ENCODE measurements at regions not wholly inside any gene's neighbourhood (a gene's known extent, or its start where the extent isn't known, plus 50 kb on each side); places are given as distances from the start of the nearest gene placed in this dataset.

DNA sequence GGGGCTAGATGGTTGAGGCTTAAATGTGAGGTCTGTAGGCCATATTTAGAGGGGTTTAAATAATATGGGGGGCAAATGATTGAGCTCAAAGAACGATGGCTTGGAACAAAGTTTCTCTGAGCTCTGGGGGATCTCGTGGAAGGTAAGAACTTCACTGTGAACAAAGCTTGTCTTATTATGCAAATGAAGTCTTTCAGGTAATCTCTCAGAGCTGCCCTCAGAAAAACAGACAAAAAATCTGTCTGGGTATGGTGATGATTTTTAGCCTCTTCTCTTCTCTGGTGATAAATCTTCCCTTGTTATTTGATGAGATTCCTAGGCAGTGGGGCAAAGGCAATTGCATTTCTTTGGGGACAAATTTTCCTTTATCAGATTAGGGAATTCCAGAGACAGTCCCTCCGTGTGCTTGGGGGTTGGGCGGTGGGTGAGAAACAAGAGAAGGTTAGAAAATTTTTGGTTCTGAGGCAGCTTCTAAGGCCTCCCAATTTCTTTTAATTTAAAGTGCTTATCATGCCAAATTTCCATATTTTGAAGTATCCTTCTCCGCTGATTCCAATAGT is 760.4 kb downstream of the TSN start:
- no peak for DNase-seq (ENCODE audit: low read depth in 4 of 4, low spot score in 2 of 4)

DNA sequence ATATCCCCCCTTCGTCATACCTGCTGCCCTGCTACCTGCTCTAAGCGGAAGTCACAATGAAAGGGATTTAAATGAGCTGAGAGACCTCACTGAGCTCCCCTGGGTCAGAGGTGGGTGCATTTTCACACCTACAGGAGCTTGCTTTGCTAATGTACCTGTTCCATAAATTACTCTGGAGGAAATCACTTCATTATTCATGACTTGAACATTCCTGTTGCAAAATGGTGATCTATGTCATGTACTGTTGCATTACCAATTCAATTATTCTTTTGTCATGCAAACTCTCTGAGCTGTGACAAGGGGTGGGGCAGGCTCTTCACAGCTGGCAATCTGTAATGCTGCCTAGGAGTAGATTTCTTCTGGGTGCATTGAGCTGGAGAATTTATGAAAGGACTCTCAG is 761.3 kb downstream of the TSN start:
- no peak for DNase-seq (ENCODE audit: low read depth in 4 of 4, low spot score in 2 of 4)

DNA sequence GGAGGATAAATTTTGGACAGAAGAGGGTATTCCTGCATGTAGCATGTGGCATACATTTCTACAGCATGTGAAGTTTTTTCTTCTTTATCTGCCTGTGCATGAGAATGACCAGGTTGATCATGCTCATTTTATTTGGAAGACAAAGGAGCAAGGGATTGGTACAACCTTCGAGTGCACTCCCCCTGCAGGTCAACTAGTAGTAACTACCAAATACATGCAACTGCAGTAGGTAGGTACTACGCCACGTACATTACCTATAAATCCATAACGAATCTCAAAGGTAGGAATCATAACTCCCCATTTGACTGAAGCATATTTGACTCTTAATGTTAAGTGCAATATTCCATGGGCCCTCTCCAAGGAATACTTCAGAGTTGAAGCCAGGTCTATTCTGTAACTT is 763.9 kb downstream of the TSN start:
- no peak for DNase-seq (ENCODE audit: low read depth in 4 of 4, low spot score in 2 of 4)

DNA sequence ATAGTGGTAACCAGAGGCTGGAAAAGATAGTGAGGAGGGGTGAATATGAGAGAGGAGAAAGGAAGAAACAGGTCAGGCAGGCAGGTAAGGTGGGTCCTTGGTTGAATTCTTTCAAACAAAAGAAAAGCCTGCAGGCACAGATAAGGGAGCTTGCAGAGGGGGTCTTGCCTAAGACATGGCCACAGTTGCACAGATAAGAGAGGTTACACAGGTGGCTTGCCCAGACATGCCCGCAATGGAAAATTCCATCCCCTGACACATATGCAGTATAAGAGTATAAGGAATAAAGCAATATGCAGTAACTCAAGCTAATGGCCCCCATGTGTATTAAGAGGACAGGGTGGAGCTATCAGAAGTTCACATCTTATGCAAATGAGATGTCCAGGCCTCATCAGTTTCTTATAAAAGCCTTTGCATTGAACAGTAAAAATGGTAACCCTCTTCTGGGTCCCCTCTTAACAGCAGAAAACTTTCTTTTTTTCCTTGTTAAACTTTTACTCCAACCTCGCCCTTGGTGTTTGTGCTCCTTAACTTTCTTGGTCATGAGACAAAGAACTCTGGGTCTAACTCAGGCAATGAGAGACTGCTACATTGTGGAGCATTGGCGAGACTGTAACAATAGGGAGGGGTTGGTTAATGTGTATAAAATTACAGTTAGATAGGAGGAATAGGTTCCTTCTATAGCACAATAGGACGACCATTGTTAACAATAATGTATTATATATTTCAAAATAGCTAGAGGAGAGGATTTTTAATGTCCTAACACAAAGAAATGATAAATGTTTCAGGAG is 764.6 kb downstream of the TSN start:
- DNase-seq (ENCODE audit: low read depth in 4 of 4, low spot score in 2 of 4), result no peak

DNA sequence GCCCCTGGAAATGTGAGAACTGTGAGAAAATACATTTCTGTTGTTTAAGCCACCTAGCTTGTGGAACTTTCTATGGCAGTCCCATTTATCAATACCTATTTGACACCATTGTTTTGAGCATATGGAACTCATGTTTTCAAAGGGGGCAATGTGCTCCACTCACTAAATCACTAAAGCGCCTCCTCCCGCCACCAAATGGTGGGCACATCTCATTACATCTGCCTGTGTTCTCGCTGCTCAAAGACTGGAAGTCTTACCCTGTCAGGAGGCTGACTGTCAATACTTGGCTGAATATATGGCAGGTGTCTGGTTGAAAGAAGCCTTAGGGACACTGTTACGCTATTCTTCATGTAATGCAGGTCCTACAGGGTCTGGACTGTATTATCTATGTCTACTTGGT is 767.7 kb downstream of the TSN start:
- no peak for DNase-seq (ENCODE audit: low read depth in 4 of 4, low spot score in 2 of 4)

DNA sequence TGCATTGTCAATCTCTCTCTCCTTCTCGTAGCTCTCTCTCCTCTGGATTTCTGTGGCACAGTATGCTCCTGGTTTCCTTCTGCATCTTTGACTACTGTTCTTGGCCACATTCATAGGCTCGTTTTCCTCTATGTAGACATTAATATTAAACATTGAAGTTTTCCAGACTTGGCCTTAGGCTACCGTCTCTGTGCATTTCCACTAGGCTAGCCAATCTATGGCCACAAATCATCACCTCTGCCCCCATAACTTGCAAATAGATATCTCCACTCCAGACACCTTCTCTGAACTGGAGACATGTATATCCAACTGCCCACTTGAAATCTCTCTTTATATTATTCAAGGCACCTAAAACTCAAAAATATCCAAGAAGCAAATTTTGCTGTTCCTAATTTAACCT is 768.5 kb downstream of the TSN start:
- DNase-seq (ENCODE audit: low read depth in 4 of 4, low spot score in 2 of 4), result no peak

DNA sequence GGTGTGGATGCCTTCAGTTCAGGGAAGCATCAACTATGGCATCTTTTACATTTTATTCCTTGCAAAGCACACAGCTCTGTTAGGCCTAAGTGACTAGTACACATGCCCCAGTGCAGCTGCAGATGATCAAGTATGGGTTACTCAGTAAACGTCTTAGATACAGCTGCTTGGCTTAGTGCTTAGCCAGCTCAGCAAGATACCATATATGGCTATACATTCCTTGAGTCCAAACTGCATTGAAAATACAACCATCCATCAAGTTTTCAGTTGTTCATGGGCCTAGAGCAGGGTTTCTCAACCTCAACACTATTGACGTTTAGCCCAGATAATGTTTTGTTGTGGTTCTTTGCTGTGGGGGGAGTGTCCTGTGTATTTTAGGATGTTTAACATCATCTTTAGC is 769.9 kb downstream of the TSN start:
- DNase-seq (ENCODE audit: low read depth in 4 of 4, low spot score in 2 of 4), result no peak

DNA sequence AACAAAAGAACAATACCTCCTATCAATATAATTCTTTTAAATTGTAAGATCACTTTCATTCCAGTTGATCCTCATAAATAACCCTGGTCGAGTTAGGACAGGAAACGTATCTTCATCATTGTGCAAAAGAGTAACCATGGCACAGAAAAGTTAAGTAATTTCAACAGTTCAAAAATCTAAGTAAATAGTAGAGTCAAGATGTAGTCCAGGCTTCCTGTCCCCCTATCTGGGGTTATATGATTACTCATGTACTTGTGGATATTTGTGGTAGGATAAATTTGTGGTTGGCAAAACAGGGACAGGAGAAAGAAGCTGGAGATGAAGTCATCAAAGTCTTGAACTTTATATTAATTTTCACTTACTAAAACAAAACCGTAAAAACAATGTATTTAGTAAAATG is 772.6 kb downstream of the TSN start:
- no peak for DNase-seq (ENCODE audit: low read depth in 4 of 4, low spot score in 2 of 4)

DNA sequence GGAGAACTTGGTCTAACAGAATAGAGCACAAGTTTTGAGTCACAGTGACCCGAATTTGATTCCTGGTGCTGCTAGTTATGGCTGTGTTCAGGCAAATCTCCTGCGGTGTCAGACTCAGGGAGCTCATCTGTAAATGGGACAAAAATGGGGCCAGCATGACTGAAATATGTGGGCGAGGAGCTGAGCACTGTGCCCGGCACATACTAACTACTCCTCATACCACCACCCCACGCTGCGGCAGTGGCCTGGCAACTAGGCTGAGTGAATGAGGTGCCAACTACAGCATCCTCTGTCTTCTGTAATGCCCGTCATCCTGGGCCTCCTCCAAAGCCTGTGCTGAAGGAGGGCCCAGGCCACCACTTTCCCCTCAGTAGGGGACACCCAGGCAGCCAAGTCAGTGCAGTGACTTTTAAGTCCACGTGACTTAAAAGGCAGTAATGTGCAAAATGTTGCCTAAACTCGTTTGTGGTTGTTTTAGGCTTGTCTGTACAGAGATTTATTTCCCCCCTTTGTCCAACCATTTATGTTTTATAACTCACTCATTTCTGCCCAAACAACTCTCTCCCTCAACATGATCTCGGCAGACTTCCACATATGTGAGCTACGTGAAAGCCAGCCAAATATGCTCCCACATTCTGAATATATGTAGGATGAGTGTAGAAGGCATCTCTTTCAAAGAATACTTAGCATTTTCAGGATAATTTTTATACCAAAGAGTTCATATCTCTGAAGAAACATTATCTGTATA is 773.7 kb downstream of the TSN start:
- DNase-seq (ENCODE audit: low read depth in 4 of 4, low spot score in 2 of 4), result no peak

DNA sequence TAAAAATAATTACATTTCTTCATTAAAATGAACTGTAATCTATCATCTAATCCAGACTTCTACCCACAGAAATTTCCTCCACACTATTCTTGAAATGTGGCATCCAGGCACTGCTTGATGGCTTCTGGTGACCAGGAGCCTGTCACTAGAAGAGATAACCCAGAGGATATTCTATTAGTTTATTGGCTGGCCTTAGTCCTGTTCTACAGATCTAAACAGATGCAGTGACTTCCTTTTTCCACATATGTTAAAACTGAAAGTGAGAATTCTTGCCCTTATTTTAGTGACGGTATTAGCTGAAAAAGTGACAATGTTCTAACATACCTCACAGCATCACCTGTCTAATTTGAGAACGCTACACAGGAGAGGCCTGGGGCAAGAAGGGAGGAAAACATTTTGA is 775.4 kb downstream of the TSN start:
- DNase-seq (ENCODE audit: low read depth in 4 of 4, low spot score in 2 of 4), result no peak

DNA sequence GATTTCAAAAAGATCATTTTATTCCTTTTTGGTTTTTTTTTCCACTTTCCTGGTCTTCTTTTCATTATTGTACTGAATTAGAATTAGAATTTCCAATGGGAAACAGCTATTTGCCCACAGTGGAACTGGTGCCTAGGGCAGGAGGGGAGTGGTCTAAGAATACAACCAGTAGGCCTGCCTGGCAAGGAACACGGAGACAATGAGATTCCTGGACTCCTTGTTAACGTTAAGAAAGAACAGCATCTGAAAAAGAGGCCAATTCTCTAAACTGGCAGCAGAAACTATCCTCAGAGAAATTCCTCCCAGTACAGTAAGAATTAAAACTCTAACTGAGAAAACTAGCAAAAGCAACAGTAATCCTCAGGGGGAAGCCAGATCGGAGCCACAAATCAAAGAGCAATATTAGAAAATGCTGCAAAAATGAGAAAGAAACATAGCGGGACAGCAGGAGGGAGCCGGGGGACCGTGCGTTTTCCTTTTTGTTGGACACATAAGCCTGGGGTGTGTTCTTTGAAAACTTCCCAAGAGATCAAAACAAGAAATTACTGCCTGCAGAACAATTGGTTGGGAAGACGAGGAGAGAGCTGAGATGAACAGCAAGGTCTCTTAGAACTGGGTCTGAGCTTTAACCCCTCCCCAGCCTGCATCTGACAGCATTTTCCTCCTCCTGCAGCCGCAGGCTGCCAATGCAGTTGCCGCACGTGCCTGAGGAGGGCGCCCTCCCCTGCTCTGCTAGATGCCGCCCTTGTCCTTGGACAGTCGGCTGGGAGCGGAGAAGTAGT is 776.0 kb downstream of the TSN start:
- no peak for DNase-seq (ENCODE audit: low read depth in 4 of 4, low spot score in 2 of 4)

DNA sequence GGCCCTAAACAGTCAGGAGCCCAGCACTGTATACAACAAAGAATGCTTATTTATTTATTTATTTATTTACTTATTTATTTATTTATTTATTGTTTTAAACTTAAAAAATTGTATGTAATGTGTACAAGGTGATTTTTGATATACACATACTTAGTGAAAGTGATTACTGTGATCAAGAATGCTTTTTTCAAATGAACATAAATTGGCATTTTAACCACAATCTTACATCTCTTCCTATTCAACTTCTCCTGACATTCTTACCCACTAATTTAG is 776.6 kb downstream of the TSN start:
- no peak for DNase-seq (ENCODE audit: low read depth in 4 of 4, low spot score in 2 of 4)

DNA sequence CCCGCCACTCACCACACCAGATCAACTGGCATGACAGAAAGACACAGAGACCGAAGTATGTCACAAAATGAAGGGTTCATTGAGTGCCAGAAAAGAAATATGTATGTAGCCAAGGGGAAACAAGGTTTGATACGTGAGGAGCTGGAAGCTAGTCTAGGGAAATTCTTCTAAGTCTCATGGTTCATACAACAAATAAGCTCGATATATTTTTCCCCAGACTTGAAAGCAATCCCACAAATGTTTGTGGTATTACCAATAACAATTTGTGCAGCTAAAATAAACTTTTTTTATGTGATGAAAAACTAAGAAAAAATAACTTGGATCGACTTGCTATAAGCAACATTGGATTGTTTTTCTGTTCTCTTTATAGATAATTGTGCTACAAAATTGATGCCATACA is 777.0 kb downstream of the TSN start:
- DNase-seq (ENCODE audit: low read depth in 4 of 4, low spot score in 2 of 4), result no peak

DNA sequence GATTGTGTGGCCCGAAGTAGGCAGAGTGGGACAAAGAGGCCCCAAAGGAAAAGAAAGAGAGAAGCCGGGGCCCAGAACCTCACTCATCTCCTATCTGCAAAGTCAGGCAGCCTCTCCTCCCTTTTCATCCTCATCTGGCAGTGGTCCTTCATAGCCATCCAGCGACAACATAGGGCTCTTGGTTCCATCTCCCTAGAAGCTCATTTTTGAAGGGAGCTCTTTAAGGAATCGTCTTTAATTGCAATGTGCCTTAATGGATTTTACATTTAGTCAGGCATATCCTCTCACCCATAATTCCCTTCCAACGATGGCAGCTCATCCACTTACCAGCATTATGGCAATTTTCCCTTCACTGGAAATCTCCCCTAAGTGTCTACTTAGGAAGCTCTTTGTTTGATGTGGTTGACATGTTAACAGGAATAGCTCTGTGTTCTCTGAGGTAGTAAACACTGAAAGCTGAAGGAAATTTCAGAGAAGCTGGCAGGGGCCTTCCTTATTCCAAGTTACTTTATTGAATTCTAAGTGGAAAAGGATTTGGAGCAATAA is 780.6 kb downstream of the TSN start:
- DNase-seq (ENCODE audit: low read depth in 4 of 4, low spot score in 2 of 4), result no peak

DNA sequence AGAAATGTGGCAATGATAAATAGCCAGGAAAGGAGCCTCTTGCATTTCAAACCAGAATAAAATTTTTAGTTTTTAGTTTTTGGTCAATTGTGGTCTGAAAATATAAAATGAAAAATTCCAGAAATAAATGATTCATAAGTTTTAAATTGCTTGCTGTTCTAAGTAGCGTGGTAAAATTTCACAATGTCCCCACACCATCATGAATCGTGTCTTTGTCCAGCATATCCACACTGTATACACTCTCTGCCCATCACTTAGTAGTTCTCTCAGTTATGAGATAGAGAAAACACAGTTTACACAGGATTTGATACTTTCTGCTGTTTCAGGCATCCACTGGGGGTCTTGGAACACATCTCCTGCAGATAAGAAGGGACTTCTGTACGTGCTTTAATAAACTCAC is 783.9 kb downstream of the TSN start:
- no peak for DNase-seq (ENCODE audit: low read depth in 4 of 4, low spot score in 2 of 4)

DNA sequence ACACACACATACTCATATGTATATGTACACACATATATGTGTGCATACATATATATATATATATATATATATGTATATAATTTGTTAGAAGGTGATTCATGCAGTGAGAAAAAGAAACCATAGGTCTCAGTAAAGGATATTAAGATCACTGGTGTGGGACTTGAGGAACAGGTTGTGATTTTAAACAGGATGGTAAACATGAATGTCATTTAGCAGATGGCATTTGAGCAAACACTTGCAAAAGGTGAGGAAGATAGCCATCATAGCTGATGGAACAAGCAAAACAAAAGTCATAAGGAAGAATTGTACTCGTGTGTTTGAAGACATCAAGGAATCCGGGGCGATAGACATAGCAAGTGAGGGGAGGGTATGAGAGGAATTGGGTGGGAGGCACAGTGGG is 784.5 kb downstream of the TSN start:
- DNase-seq (ENCODE audit: low read depth in 4 of 4, low spot score in 2 of 4), result no peak

DNA sequence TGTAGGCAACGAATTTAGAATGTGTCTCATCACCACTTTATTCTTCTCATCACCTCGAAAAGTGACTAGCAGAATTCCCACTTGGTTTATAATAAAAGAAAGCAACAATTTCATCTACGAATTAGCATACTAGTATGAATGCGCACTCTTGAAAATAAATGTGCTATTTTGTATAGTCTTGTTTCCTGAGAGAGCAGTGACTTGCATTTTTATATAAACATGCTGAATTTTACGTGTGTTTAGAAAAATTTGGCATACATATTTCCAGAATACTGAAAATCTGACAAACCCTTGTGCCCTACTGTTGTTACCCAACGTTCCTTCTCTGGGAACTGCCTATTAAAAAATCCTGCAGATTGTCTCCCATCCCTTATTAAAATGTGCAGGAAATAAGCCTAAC is 786.8 kb downstream of the TSN start:
- no peak for DNase-seq (ENCODE audit: low read depth in 4 of 4, low spot score in 2 of 4)

DNA sequence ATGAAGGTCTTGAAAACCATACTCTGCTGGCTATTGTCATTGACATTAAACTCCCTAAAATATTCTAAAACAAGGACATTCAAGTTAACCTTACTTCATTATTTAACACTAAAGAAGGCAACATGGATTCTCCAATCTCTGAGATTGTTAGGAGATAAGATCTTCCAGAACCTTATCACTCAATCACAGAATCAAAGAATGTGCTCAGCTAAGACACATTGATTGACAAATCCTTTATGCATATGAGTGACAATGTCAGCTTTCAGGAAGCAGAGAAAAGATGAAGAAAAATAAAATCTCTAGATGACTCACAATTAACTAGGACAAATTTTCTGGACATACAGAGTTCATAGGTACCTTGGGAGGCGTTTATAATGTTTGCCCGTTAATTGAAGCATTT is 787.2 kb downstream of the TSN start:
- no peak for DNase-seq (ENCODE audit: low read depth in 4 of 4, low spot score in 2 of 4)

DNA sequence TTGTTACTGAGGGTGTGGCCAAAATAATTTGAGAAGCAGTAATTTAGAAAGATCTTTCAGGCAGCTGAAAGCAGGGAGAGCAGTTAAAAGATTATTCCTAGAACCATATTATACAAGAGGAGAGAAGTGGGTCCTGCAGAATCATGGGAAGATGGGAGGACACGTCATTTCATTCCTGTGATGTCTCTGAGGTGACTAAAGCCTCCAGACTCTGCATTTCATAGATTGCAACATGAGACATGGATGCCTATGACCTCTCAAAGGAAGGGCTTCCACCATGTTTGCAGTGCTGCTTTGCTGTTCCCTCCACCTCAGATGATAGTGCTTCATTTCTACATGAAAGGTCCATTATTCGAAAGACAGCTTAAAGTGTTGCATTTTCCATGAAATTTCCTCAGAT is 788.4 kb downstream of the TSN start:
- DNase-seq (ENCODE audit: low read depth in 4 of 4, low spot score in 2 of 4), result no peak

DNA sequence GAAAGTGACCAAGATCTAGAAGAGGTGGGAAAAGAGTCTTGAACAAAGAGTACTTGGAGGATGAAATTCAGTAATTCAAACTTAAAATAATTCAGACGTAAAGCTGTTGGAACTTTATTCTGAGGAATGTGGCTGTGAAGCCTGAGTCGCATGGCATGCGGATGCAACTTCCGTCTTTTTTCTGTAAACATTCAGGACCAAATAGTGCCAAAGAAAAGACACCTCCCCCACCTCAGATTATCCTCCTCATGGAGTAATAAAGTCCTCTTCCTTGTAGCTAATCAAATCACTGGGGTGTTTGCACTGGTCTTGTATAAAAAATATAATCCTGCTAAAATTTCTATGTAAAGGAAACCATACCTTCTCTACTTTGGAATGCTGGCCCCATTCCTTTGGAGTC is 790.4 kb downstream of the TSN start:
- DNase-seq (ENCODE audit: low read depth in 4 of 4, low spot score in 2 of 4), result no peak

DNA sequence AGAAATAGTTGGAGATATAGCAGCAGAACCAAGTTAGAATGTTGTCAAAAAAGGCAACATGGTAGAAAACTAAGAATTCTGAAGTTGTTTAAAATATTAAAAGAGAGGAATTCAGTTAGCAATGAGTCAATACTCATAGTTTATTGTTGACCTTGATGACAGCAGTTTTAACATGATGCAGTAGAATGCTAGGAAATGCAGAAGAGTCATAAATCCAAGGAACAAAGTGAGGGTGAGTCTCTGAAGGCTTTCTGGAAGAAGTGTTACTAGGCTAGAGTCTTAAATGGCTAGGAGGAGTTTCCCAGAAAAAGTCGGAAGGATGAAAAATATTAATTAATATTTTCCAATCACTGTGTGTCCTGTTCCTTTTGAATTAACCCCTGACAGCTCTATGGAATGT is 807.3 kb downstream of the TSN start:
- no peak for DNase-seq (ENCODE audit: low read depth in 4 of 4, low spot score in 2 of 4)
